ENCODE measurements at regions not wholly inside any gene's neighbourhood (a gene's known extent, or its start where the extent isn't known, plus 50 kb on each side); places are given as distances from the start of the nearest gene placed in this dataset.

GRCh38 chr2:58669998-58670397 lies 428.9 kb upstream of the FANCL start:
- TF ChIP-seq POLR2A (IDR thresholded peaks at IDR 0.05; ENCODE audit: low read length) = no peak
- no peak for TF ChIP-seq GATA1 (IDR thresholded peaks at IDR 0.05; ENCODE audit: low read depth, low read length)
